Activated CD8-positive, alpha-beta T cell treated with anti-CD3 and anti-CD28 coated beads for 36 hours (primary cell): ENCODE measurements at regions not wholly inside any gene's neighbourhood (a gene's known extent, or its start where the extent isn't known, plus 50 kb on each side); places are given as distances from the start of the nearest gene placed in this dataset.

ENCODE experiments used
- ATAC-seq: fragments of 200-7000 bp; cut with Tn5 transposase; one replicate; pipeline ENCODE4 v1.10.0; 2021; ENCODE audit warnings: mild to moderate bottlenecking, moderate library complexity
- CTCF ChIA-PET: fragments of 350-600 bp; sonication (Branson Sonifier 250); formaldehyde crosslinking; loops from one replicate; lab custom pipeline; 2021; ENCODE audit warnings: antibody characterized with exemption; lab: Charles Lee
- POLR2A ChIA-PET: fragments of 350-600 bp; sonication (Branson Sonifier 250); formaldehyde crosslinking; loops from one replicate; lab custom pipeline; 2021; ENCODE audit warnings: antibody characterized with exemption; lab: Charles Lee
- DNase-seq: peaks from one replicate; pipeline ENCODE4 v3.0.0-alpha.2; 2020
- H3K27ac Mint-ChIP-seq: one replicate; pipeline ENCODE4 v1.8.0; 2021; ENCODE audit warnings: mild to moderate bottlenecking, mixed read lengths
- H3K27me3 Mint-ChIP-seq: one replicate; pipeline ENCODE4 v1.8.0; 2021; ENCODE audit warnings: mixed read lengths
- H3K36me3 Mint-ChIP-seq: one replicate; pipeline ENCODE4 v1.8.0; 2021; ENCODE audit warnings: low read depth, mixed read lengths
- H3K4me1 Mint-ChIP-seq: one replicate; pipeline ENCODE4 v1.8.0; 2021; ENCODE audit warnings: low read depth, mixed read lengths
- H3K4me3 Mint-ChIP-seq: one replicate; pipeline ENCODE4 v1.8.0; 2021; ENCODE audit warnings: mild to moderate bottlenecking, moderate library complexity, mixed read lengths
- H3K9me3 Mint-ChIP-seq: one replicate; pipeline ENCODE4 v1.8.0; 2021; ENCODE audit warnings: mixed read lengths
- CTCF ChIP-seq: fragments of 200-600 bp; IDR thresholded peaks from one replicate; pipeline ENCODE4 v1.8.0; 2022; ENCODE audit warnings: antibody characterized with exemption, mild to moderate bottlenecking
- intact Hi-C: fragments of 100-400 bp; cut with micrococcal nuclease; formaldehyde crosslinking; loops from one replicate; pipeline ENCODE4 v1.10.0; 2022

DNA sequence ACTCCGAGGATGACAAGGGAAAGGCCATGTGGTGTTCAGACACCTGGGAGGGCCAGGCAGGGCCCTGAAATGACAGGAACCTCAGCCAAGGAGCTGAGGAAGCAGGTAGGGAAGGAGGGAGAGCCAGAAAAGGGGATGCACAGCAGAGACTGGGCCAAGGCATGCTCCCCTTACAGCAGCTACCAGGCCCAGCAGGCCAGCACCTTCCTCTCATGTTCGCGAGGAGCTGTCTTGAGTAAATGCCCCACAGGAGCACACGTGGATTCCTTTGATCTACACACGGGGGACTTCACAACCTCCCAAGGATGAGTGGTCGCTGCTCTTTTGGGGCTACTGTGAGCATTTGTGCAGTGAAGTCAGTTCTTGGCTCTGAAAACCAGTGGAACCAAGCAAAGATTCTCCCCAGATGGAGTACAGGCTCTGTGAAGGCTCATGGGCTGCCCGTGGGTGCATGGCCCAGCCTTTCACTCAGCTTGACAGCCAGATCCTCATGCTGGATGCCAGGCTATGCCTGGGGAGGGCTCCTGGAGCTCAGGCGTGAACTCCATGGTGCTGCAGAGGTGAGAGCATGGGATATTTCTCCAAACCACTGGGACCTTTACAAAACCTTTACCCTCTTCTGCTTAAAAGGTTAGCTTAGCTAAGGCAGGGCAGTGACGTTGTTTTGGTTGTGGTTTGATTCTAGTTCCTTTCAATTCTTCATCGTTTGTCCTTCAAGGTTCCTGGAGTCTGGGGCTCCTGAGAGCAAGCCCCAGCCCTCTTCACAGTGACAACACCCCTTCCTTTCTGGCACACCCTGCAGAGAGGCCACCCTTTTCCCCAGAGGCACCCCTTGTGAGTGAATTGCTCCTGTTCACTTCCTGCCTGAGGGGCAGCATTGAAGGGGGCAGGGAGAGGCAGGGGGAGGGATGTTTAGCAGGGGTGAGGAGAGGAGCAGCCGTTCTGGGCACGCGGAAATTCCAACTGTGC lies 74.2 kb upstream of the ZPBP start:
- peak; percentile 92 for ATAC-seq
- DNase-seq, result peak; percentile 69
- Mint-ChIP-seq H3K27me3 (no peaks in the 10 kb centered on the region), H3K9me3 (no peaks in the 10 kb centered on the region), H3K36me3 (no peaks in the 10 kb centered on the region), H3K4me1 (peaks cover 56% of the 10 kb centered on the region), H3K4me3 (peak overlapping the region; percentile 14), H3K27ac (peak overlapping the region; percentile 95)
- no peak for TF ChIP-seq CTCF
- intact Hi-C loops, result no loop called here
- CTCF ChIA-PET, result interaction anchor here (0.9 to 1.7 kb wide), 6 partner anchors 14 to 260 kb away, joined by 3 to 8 read pairs (median 4); no protein-coding TSS in a partner anchor
- POLR2A ChIA-PET, result interaction anchor here (0.6 to 2.2 kb wide), 8 partner anchors 11 to 205 kb away, joined by 3 to 8 read pairs (median 3); no protein-coding TSS in a partner anchor

DNA sequence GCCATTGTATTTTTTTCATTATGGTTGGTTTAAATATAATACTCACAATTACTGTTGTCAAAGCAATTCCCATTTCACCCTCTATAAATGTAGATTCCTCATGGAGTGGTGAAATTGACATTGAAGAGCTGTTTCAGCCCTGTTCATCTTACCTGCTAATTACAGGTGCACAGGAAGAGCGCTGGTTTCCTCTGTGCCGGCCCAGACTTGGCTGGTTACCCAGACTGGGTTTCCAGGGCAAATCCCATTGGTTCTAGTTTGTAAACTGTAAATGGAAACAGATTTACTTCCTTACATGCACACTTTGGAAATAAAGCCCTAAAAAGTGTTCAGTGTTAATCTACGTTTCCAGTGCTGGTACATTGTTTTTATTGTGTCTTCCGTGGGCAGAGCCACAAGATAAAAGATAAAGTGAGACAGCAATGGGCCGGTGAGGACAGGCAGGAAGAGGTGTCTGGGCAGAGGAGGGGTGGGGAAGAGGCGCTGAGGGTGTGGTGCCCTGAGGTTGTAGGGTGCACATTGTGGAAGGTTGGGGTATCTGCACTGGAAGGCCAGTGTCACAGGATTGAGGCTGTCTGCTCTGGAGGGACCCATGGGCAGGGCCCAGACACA lies 71.6 kb upstream of the ZPBP start:
- intact Hi-C loops, result no loop called here
- CTCF ChIA-PET, result interaction anchor here (0.6 to 1.6 kb wide), 5 partner anchors 13 to 464 kb away, joined by 3 to 6 read pairs (median 4); no protein-coding TSS in a partner anchor
- POLR2A ChIA-PET, result interaction anchor here (0.8 to 1.2 kb wide), 3 partner anchors 8 to 10 kb away, joined by 3 to 7 read pairs (median 5); no protein-coding TSS in a partner anchor
- Mint-ChIP-seq H3K27me3 (no peaks in the 10 kb centered on the region), H3K4me1 (peaks cover 74% of the 10 kb centered on the region), H3K9me3 (no peaks in the 10 kb centered on the region), H3K4me3 (no peak overlapping the region), H3K36me3 (no peaks in the 10 kb centered on the region), H3K27ac (peak overlapping the region; percentile 75)
- DNase-seq, result peak; percentile 25
- TF ChIP-seq CTCF, result no peak
- no peak for ATAC-seq

DNA sequence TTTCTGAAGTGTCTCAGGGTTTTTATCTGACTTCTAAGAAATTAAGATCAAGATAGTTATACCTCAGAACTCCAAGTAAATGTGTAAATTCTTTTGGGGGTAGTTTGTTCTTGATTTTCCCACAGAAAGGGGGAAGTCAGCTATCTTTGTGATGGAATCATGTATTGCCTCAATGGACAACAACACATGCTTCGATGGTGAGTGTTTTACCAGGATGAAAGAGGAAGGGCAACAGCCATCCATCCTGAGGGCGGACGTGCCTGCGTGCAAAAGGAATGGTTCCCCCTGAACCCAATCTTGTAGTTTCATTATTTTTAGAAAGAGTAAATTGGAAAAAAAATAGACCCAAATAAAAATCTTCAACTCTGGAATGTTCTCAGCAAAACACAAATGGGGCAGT lies 67.2 kb upstream of the ZPBP start:
- DNase-seq, result no peak
- H3K4me3 Mint-ChIP-seq, result no peak overlapping the region
- H3K9me3 Mint-ChIP-seq, result peaks cover 4% of the 10 kb centered on the region
- H3K27me3 Mint-ChIP-seq, result no peaks in the 10 kb centered on the region
- no peak overlapping the region for H3K27ac Mint-ChIP-seq
- TF ChIP-seq CTCF, result no peak
- peaks cover 4% of the 10 kb centered on the region for H3K36me3 Mint-ChIP-seq
- intact Hi-C loops, result no loop called here
- no peak for ATAC-seq
- CTCF ChIA-PET, result no interaction called here
- POLR2A ChIA-PET, result no interaction called here
- H3K4me1 Mint-ChIP-seq, result peaks cover 57% of the 10 kb centered on the region

GRCh38 chr7:50159154-50159553 lies 66.1 kb upstream of the ZPBP start:
- Mint-ChIP-seq H3K36me3 (peaks cover 12% of the 10 kb centered on the region), H3K27ac (no peak overlapping the region), H3K4me3 (no peak overlapping the region), H3K9me3 (peaks cover 6% of the 10 kb centered on the region), H3K27me3 (no peaks in the 10 kb centered on the region), H3K4me1 (peaks cover 57% of the 10 kb centered on the region)
- CTCF ChIA-PET, result no interaction called here
- intact Hi-C loops, result no loop called here
- POLR2A ChIA-PET, result no interaction called here
- ATAC-seq, result no peak
- no peak for TF ChIP-seq CTCF
- no peak for DNase-seq
